ENCODE measurements at regions not wholly inside any gene's neighbourhood (a gene's known extent, or its start where the extent isn't known, plus 50 kb on each side); places are given as distances from the start of the nearest gene placed in this dataset.

DNA sequence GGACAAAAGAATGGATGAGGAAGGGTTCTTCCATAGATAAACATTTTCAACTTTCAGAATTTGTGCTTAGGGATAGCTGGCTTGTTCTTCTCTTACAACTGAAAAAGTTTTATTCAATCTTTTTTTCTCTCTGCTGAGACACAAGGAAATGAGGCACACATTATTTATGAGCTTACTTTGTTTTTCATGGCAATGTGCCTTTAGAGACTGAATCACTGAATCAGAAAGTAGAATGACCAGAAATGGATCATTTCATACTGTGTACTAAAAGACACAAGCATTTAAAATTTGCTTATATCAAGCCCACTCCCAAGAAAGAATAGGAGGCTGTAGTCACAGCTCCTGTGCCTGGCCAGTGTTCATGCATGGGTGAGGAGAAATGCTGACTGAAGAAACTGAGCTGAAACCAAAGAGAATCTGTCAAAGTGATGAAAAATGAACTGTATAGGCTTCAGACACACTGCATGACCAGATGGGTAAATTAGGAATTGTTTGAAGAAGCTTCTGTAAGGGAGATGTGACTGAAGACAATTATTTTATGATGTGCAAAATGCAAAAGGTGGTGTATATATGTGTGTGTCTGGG, 413.8 kb downstream of the RAPGEF2 start:
- H3K36me3 ChIP-seq (ENCODE audit: control insufficient read depth, insufficient read depth, low read length) = no peaks in the 10 kb centered on the region
- no peak overlapping the region for H3K27ac ChIP-seq (ENCODE audit: low read length)
- H3K4me1 ChIP-seq (ENCODE audit: control insufficient read depth, insufficient read depth, low read length) = no peaks in the 10 kb centered on the region
- H3K9me3 ChIP-seq (ENCODE audit: control insufficient read depth, low read depth, low read length) = no peaks in the 10 kb centered on the region
- no peaks in the 10 kb centered on the region for H3K27me3 ChIP-seq (ENCODE audit: control insufficient read depth, insufficient read depth, low read length)
- DNase-seq = no peak
- no peak overlapping the region for H3K4me3 ChIP-seq (ENCODE audit: low read length)

- H3K4me1 ChIP-seq (ENCODE audit: control insufficient read depth, insufficient read depth, low read length) = no peaks in the 10 kb centered on the region
Observed at GRCh38 chr4:159520074-159520473, 417.2 kb downstream of the RAPGEF2 start.

DNA sequence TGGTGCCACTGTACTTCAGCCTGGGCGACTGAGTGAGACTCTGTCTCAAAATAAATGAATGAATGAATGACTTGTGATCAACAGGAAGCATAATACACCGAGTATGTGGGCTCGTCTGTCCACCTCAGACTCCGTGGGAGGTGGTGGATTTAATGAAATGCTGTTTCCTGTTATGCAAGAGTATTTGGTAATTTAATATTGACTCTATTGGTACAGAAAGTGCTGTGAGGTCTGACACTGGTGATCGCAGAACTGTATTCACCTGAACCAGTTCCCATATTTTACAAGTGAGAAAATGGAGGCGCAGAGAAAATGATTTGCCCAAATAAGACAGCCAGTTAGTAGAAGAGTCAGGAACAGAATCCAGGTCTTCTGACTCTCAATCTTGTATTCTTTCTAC, 423.3 kb downstream of the RAPGEF2 start:
- Histone ChIP-seq H3K36me3 (ENCODE audit: control insufficient read depth, insufficient read depth, low read length) (no peaks in the 10 kb centered on the region), H3K27ac (ENCODE audit: low read length) (no peak overlapping the region), H3K4me1 (ENCODE audit: control insufficient read depth, insufficient read depth, low read length) (no peaks in the 10 kb centered on the region), H3K27me3 (ENCODE audit: control insufficient read depth, insufficient read depth, low read length) (no peaks in the 10 kb centered on the region), H3K4me3 (ENCODE audit: low read length) (no peak overlapping the region), H3K9me3 (ENCODE audit: control insufficient read depth, low read depth, low read length) (peaks cover 7% of the 10 kb centered on the region)
- no peak for DNase-seq
- WGBS (ENCODE audit: insufficient coverage, low lambda C conversion rate) = 100% methylated on average over 1 of the region's 6 CpGs

More at GRCh38 chr4:159520074-159520473, 417.2 kb downstream of the RAPGEF2 start:
- Histone ChIP-seq H3K27me3 (ENCODE audit: control insufficient read depth, insufficient read depth, low read length) (no peaks in the 10 kb centered on the region), H3K9me3 (ENCODE audit: control insufficient read depth, low read depth, low read length) (peaks cover 7% of the 10 kb centered on the region), H3K4me3 (ENCODE audit: low read length) (no peak overlapping the region), H3K36me3 (ENCODE audit: control insufficient read depth, insufficient read depth, low read length) (no peaks in the 10 kb centered on the region), H3K27ac (ENCODE audit: low read length) (no peak overlapping the region)
- no peak for DNase-seq
- no CpG with 5 or more reads among the region's 4 CpGs for WGBS (ENCODE audit: insufficient coverage, low lambda C conversion rate)

DNA sequence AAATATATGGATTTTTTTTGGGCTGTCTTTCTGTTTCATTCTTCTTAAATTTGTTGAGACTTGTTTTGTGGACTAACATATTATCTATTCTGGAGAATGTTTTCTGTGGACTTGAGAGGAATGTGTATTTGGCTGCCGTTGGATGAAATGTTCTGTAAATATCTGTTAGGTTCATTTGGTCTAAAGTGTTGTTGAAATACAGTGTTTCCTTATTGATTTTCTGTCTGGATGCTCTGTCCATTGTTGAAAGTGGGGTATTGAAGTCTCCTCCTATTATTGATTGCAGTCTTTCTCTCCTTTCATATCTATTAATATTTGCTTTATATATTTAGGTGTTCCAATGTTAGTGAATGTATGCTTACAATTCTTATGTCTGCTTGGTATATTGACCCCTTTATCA, 431.8 kb downstream of the RAPGEF2 start:
- H3K27me3 ChIP-seq (ENCODE audit: control insufficient read depth, insufficient read depth, low read length) = no peaks in the 10 kb centered on the region
- H3K9me3 ChIP-seq (ENCODE audit: control insufficient read depth, low read depth, low read length) = no peaks in the 10 kb centered on the region
- no CpG with 5 or more reads among the region's 1 CpG for WGBS (ENCODE audit: insufficient coverage, low lambda C conversion rate)
- no peak overlapping the region for H3K4me3 ChIP-seq (ENCODE audit: low read length)
- no peak for DNase-seq
- H3K36me3 ChIP-seq (ENCODE audit: control insufficient read depth, insufficient read depth, low read length) = no peaks in the 10 kb centered on the region
- no peaks in the 10 kb centered on the region for H3K4me1 ChIP-seq (ENCODE audit: control insufficient read depth, insufficient read depth, low read length)
- H3K27ac ChIP-seq (ENCODE audit: low read length) = no peak overlapping the region

DNA sequence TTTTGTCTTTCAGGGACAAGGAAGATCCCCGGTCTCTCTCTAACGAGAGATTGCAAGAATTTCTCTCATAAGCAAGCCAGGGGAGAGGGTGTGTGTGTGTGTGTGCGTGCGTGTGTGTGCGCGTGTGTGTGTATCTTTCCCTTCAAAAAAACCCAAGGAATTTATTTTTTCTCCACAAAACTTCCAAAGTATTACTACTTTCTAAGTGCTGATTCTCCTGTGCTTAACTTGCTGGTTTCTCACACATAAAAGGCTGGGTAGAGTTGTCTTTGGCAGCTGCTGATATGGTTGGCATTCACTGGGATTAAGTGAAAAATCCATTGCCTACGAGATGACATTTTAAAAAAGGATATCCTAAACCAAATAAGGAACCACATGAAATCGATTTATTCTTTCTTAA, 435.7 kb downstream of the RAPGEF2 start:
- Histone ChIP-seq H3K36me3 (ENCODE audit: control insufficient read depth, insufficient read depth, low read length) (no peaks in the 10 kb centered on the region), H3K4me3 (ENCODE audit: low read length) (no peak overlapping the region), H3K4me1 (ENCODE audit: control insufficient read depth, insufficient read depth, low read length) (no peaks in the 10 kb centered on the region), H3K27ac (ENCODE audit: low read length) (no peak overlapping the region), H3K27me3 (ENCODE audit: control insufficient read depth, insufficient read depth, low read length) (no peaks in the 10 kb centered on the region), H3K9me3 (ENCODE audit: control insufficient read depth, low read depth, low read length) (no peaks in the 10 kb centered on the region)
- WGBS (ENCODE audit: insufficient coverage, low lambda C conversion rate) = 81% methylated on average over 2 of the region's 8 CpGs
- DNase-seq = no peak

- H3K4me1 ChIP-seq (ENCODE audit: control insufficient read depth, insufficient read depth, low read length) = no peaks in the 10 kb centered on the region
- H3K27ac ChIP-seq (ENCODE audit: low read length) = no peak overlapping the region
- no peaks in the 10 kb centered on the region for H3K27me3 ChIP-seq (ENCODE audit: control insufficient read depth, insufficient read depth, low read length)
- DNase-seq = no peak
- H3K4me3 ChIP-seq (ENCODE audit: low read length) = no peak overlapping the region
- H3K9me3 ChIP-seq (ENCODE audit: control insufficient read depth, low read depth, low read length) = no peaks in the 10 kb centered on the region
- no peaks in the 10 kb centered on the region for H3K36me3 ChIP-seq (ENCODE audit: control insufficient read depth, insufficient read depth, low read length)
Observed at GRCh38 chr4:159540038-159540437, 437.2 kb downstream of the RAPGEF2 start.

DNA sequence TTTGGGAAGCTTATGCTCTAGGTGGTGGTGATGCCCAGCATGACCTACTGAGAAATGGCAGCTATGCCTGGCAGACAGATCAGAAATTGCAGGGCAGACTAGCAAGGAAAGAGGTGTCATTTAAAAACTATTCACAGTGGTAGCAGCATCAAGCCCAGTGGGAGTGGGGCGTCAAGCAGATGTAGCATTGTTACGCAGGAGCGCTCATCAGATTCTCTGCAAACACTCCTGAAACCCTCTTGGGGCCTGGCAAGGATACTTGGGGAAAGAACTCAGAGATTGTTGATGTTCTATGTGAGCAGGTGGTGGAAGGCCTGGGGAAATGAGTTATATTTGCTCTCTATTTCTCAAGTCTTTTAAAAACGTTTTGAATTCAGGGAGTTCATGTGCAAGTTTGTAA, 437.6 kb downstream of the RAPGEF2 start:
- Histone ChIP-seq H3K9me3 (ENCODE audit: control insufficient read depth, low read depth, low read length) (no peaks in the 10 kb centered on the region), H3K27me3 (ENCODE audit: control insufficient read depth, insufficient read depth, low read length) (no peaks in the 10 kb centered on the region), H3K36me3 (ENCODE audit: control insufficient read depth, insufficient read depth, low read length) (no peaks in the 10 kb centered on the region), H3K4me1 (ENCODE audit: control insufficient read depth, insufficient read depth, low read length) (no peaks in the 10 kb centered on the region), H3K4me3 (ENCODE audit: low read length) (no peak overlapping the region), H3K27ac (ENCODE audit: low read length) (no peak overlapping the region)
- WGBS (ENCODE audit: insufficient coverage, low lambda C conversion rate) = no CpG with 5 or more reads among the region's 4 CpGs
- no peak for DNase-seq

- no peak overlapping the region for H3K27ac ChIP-seq (ENCODE audit: low read length)
- no peak overlapping the region for H3K4me3 ChIP-seq (ENCODE audit: low read length)
- H3K9me3 ChIP-seq (ENCODE audit: control insufficient read depth, low read depth, low read length) = no peaks in the 10 kb centered on the region
- no peak for DNase-seq
- no peaks in the 10 kb centered on the region for H3K4me1 ChIP-seq (ENCODE audit: control insufficient read depth, insufficient read depth, low read length)
- H3K27me3 ChIP-seq (ENCODE audit: control insufficient read depth, insufficient read depth, low read length) = no peaks in the 10 kb centered on the region
- H3K36me3 ChIP-seq (ENCODE audit: control insufficient read depth, insufficient read depth, low read length) = no peaks in the 10 kb centered on the region
- WGBS (ENCODE audit: insufficient coverage, low lambda C conversion rate) = 80% methylated on average over 2 of the region's 2 CpGs
Observed at GRCh38 chr4:159541143-159541542, 438.3 kb downstream of the RAPGEF2 start.

- no peaks in the 10 kb centered on the region for H3K9me3 ChIP-seq (ENCODE audit: control insufficient read depth, low read depth, low read length)
- H3K4me1 ChIP-seq (ENCODE audit: control insufficient read depth, insufficient read depth, low read length) = no peaks in the 10 kb centered on the region
- H3K36me3 ChIP-seq (ENCODE audit: control insufficient read depth, insufficient read depth, low read length) = no peaks in the 10 kb centered on the region
- no CpG with 5 or more reads among the region's 1 CpG for whole genome bisulfite sequencing (ENCODE audit: insufficient coverage, low lambda C conversion rate)
- no peaks in the 10 kb centered on the region for H3K27me3 ChIP-seq (ENCODE audit: control insufficient read depth, insufficient read depth, low read length)
- no peak overlapping the region for H3K27ac ChIP-seq (ENCODE audit: low read length)
- H3K4me3 ChIP-seq (ENCODE audit: low read length) = no peak overlapping the region
- DNase-seq = no peak
Observed at GRCh38 chr4:159542296-159542695, 439.4 kb downstream of the RAPGEF2 start.

GRCh38 chr4:159543831-159544230, 441.0 kb downstream of the RAPGEF2 start:
- Histone ChIP-seq H3K27ac (ENCODE audit: low read length) (no peak overlapping the region), H3K9me3 (ENCODE audit: control insufficient read depth, low read depth, low read length) (no peaks in the 10 kb centered on the region), H3K4me1 (ENCODE audit: control insufficient read depth, insufficient read depth, low read length) (peaks cover under 1% of the 10 kb centered on the region), H3K36me3 (ENCODE audit: control insufficient read depth, insufficient read depth, low read length) (no peaks in the 10 kb centered on the region), H3K27me3 (ENCODE audit: control insufficient read depth, insufficient read depth, low read length) (no peaks in the 10 kb centered on the region), H3K4me3 (ENCODE audit: low read length) (no peak overlapping the region)
- DNase-seq = no peak
- WGBS (ENCODE audit: insufficient coverage, low lambda C conversion rate) = no CpG with 5 or more reads among the region's 5 CpGs

DNA sequence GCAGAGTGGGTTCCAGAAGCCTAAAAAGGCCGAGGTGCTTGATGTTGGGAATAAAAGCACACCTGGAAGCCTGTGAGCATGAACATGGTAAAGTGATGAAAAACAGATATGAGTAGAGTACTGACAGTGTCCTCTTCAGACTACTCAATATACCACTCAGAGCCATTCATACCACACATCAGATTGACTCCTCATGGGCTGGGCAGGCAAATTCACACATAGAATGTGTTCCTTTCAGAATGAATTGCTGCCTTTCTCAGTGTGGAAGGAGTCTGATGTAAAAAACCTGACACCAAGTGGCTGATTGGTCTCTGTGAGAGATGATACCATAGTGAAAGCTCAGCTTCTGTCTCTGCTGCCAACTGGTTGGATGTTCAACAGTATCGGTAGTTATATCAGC, 442.7 kb downstream of the RAPGEF2 start:
- Histone ChIP-seq H3K9me3 (ENCODE audit: control insufficient read depth, low read depth, low read length) (no peaks in the 10 kb centered on the region), H3K36me3 (ENCODE audit: control insufficient read depth, insufficient read depth, low read length) (no peaks in the 10 kb centered on the region), H3K4me3 (ENCODE audit: low read length) (no peak overlapping the region), H3K4me1 (ENCODE audit: control insufficient read depth, insufficient read depth, low read length) (peaks cover 3% of the 10 kb centered on the region), H3K27me3 (ENCODE audit: control insufficient read depth, insufficient read depth, low read length) (no peaks in the 10 kb centered on the region), H3K27ac (ENCODE audit: low read length) (no peak overlapping the region)
- DNase-seq = no peak
- no CpG with 5 or more reads among the region's 2 CpGs for WGBS (ENCODE audit: insufficient coverage, low lambda C conversion rate)
